ENCODE measurements at regions not wholly inside any gene's neighbourhood (a gene's known extent, or its start where the extent isn't known, plus 50 kb on each side); places are given as distances from the start of the nearest gene placed in this dataset.

DNA sequence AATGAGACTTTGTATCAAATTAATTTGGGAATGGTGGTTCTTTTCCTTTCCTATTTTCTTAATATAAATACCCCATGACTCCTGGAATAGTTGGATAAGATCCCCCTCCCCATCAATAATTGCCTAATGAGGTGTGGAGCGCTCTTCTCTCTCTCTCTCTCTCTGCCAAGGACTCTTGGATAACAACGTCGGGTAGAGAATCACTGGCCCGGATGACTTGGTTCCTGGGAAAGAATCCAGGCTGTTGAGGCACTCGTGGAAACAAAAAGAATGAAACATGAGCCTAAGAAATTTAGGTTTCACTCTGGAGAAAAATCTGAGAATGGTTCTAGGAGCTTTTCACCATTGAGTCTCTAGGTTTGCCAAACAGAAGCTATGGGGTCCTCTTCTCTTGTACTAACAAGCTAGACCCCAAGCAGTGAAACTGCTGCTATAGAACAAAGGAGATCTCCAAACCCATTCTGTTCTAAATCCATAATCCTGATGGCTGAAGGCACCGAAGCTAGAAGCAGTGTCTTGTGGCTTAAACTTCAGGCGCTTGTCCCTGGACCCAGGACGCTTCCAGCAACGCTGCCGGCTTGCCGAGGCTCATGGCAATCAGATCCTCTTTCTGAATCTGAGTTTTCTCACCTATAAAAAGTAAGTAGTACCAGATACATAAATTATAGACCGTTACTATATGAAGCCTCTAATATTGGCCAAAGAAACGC lies 241.6 kb upstream of the BTBD3 start:
- Histone ChIP-seq H3K27ac (no peak overlapping the region), H3K36me3 (no peaks in the 10 kb centered on the region), H3K27me3 (no peaks in the 10 kb centered on the region), H3K9me3 (no peaks in the 10 kb centered on the region), H3K4me3 (no peak overlapping the region), H3K4me1 (peaks cover 0 to 8% (median 6%) of the 10 kb centered on the region in 3 donors)
- no peak for DNase-seq
- WGBS, 2 donors, result 41 to 54% methylated on average over 12 to 13 of the region's 13 CpGs
- TF ChIP-seq CTCF (IDR thresholded peaks at IDR 0.05) (no peak), POLR2A (IDR thresholded peaks at IDR 0.05) (no peak)
- intact Hi-C loops (cut with DNase I), result loop anchor here (10.0 kb wide), 1 partner anchor 1429 kb away; no protein-coding TSS in a partner anchor

DNA sequence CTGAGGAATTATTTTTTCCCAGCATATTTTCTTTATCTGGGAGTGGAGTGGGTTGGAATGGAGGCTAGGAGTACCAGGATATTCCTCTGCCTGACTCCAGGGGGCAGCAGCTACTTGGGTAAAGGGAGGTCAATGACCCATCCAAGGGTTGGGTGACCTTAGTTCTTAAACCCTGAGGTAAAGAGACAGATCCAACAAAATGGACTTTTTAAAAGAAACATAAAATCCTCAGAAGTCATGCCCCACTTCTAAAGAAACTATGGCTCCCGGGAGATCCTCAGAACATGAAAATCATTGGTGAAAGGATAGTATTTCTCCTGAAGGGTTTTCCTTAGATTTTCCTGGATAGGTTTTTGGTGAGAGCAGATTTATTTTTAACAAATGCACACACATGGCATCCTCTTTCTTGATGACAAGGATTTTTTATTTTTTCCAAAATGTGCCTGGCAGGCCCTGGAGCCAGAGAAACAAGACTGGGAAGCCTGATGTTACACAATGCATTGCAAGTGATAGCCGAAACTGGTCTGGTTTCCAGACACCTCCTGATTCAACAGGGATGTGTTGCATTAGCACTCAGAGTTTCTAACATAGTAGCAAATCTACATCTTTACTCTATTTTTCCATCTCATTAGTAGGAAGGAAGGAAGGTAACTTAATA lies 240.9 kb upstream of the BTBD3 start:
- no peaks in the 10 kb centered on the region for H3K36me3 ChIP-seq
- WGBS, 2 donors, result 62 to 69% methylated on average over 2 of the region's 2 CpGs
- H3K9me3 ChIP-seq, result no peaks in the 10 kb centered on the region
- no peaks in the 10 kb centered on the region for H3K27me3 ChIP-seq
- intact Hi-C loops (cut with DNase I), result loop anchor here (10.0 kb wide), 1 partner anchor 1428 kb away; no protein-coding TSS in a partner anchor
- no peak overlapping the region for H3K27ac ChIP-seq
- DNase-seq, result no peak
- no peak for TF ChIP-seq POLR2A (IDR thresholded peaks at IDR 0.05)
- peak in 5 of 6 experiments; percentile 63 to 85 (median 71) for TF ChIP-seq CTCF (IDR thresholded peaks at IDR 0.05)
- H3K4me3 ChIP-seq, result no peak overlapping the region
- H3K4me1 ChIP-seq, result peaks cover 0 to 8% (median 6%) of the 10 kb centered on the region in 3 donors

- Histone ChIP-seq H3K4me3 (no peak overlapping the region), H3K27ac (no peak overlapping the region), H3K9me3 (no peaks in the 10 kb centered on the region), H3K4me1 (peaks cover 0 to 8% (median 6%) of the 10 kb centered on the region in 3 donors), H3K27me3 (no peaks in the 10 kb centered on the region), H3K36me3 (no peaks in the 10 kb centered on the region)
- DNase-seq, result no peak
- no peak for TF ChIP-seq CTCF (IDR thresholded peaks at IDR 0.05)
- no peak for TF ChIP-seq POLR2A (IDR thresholded peaks at IDR 0.05)
- intact Hi-C loops (cut with DNase I), result loop anchor here (10.0 kb wide), 1 partner anchor 1427 kb away; no protein-coding TSS in a partner anchor
- WGBS, 2 donors, result 85 to 97% methylated on average over 3 of the region's 3 CpGs
Measured at GRCh38 chr20:11677428-11677827, 240.3 kb upstream of the BTBD3 start.

- WGBS, 2 donors, result 85 to 93% methylated on average over 3 of the region's 3 CpGs
- intact Hi-C loops (cut with DNase I), result loop anchor here (10.0 kb wide), 1 partner anchor 1427 kb away; no protein-coding TSS in a partner anchor
- Histone ChIP-seq H3K27ac (no peak overlapping the region), H3K9me3 (no peaks in the 10 kb centered on the region), H3K4me1 (peaks cover 0 to 8% (median 6%) of the 10 kb centered on the region in 3 donors), H3K36me3 (no peaks in the 10 kb centered on the region), H3K4me3 (no peak overlapping the region), H3K27me3 (no peaks in the 10 kb centered on the region)
- no peak for DNase-seq
- TF ChIP-seq POLR2A (IDR thresholded peaks at IDR 0.05) (no peak), CTCF (IDR thresholded peaks at IDR 0.05) (no peak)
Measured at GRCh38 chr20:11677836-11678235, 239.9 kb upstream of the BTBD3 start.

- Histone ChIP-seq H3K4me1 (peaks cover 0 to 10% (median 0%) of the 10 kb centered on the region in 3 donors), H3K36me3 (no peaks in the 10 kb centered on the region), H3K27me3 (peaks cover 0 to 26% (median 0%) of the 10 kb centered on the region in 4 donors), H3K4me3 (no peak overlapping the region), H3K27ac (no peak overlapping the region), H3K9me3 (no peaks in the 10 kb centered on the region)
- no peak for DNase-seq
- TF ChIP-seq CTCF (IDR thresholded peaks at IDR 0.05), result no peak
- TF ChIP-seq POLR2A (IDR thresholded peaks at IDR 0.05), result no peak
- 56 to 60% methylated on average over 3 of the region's 3 CpGs for WGBS, 2 donors
- intact Hi-C loops (cut with DNase I), result no loop called here
Measured at GRCh38 chr20:11682285-11682684, 235.4 kb upstream of the BTBD3 start.
